CD4-positive, alpha-beta T cell treated with Interleukin-15 for 4 hours (primary cell): ENCODE measurements at regions not wholly inside any gene's neighbourhood (a gene's known extent, or its start where the extent isn't known, plus 50 kb on each side); places are given as distances from the start of the nearest gene placed in this dataset.
"Not testable (repeated sequence)": the region's sequence is repeated elsewhere in the genome, so short reads cannot be mapped to it uniquely, and the experiment has no call there.

Experiments
- DNase-seq: peaks from one replicate; pipeline ENCODE4 v3.0.0-alpha.2; 2020; ENCODE audit warnings: low spot score

GRCh38 chr7:67475293-67475692 lies 478.7 kb downstream of the TYW1 start:
- no peak for DNase-seq

GRCh38 chr7:67478066-67478465 lies 481.4 kb downstream of the TYW1 start:
- no peak for DNase-seq

DNA sequence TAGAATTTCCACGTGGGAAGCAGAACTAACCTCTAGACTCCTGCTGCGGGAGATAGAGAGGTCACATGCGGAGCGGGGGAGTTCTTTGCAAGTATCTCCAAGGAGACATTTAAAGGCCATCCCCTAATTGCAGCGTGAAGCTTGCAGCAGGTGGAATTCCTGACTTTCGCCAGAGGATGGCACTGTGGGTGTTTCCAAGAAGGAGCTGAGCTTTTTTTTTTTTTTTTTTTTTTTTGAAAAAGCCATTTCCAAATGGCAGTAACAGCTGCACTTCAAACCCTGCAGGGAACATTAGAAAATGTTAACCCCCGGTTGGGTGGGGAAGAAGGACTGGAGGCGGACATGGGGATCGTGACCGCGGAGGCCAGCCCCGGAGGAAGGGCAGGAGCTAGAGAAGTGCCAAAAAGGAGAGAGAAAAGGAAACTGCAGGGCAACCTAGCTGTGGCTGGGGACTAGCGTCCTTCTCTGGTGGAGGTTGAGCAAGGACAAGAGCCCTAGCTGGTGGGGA lies 487.7 kb downstream of the TYW1 start:
- no peak for DNase-seq

DNA sequence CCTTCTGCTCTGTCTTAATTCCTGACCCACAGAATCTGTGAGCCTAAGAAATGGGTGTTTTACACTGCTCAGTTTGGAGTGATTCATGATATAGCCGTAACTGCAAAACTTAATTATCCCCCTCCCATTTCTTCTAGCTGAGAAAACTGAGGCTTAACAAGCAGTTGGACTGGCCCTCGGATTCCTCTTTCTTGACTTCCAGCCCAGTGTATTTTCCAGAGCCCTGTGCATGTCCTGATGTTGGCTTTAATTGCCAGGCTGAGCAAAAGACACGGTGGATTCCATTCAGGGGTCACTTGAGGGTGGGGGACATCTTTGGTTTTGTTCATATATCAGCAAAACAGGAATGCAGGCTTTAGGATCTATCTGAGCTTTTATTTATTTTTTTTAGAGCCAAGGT lies 489.8 kb downstream of the TYW1 start:
- no peak for DNase-seq

DNA sequence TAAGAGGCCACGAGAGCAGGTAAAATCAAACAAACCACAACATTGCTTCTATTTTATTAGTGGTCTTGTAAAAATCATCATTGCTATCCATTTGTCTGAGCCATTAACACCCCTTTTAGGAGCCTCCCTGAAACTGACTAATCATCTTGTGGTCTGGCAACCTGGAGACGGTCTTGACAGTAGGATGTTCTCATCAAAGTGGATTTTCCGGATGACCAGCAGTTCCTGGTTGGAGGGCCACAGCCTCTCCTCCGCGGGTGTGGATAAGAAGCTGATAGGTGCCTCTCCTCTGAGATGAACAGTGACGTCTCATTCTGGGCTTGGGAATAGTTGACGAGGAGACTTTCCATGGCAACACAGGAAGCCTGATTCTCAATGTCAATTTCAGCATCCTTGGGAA lies 490.7 kb downstream of the TYW1 start:
- no peak for DNase-seq

GRCh38 chr7:67489881-67490280 lies 493.2 kb downstream of the TYW1 start:
- DNase-seq, result no peak

- DNase-seq, result no peak
These were observed 496.7 kb downstream of the TYW1 start for GRCh38 chr7:67493366-67493765.

- DNase-seq, result no peak
These were observed 500.0 kb downstream of the TYW1 start for GRCh38 chr7:67496589-67496988.

DNA sequence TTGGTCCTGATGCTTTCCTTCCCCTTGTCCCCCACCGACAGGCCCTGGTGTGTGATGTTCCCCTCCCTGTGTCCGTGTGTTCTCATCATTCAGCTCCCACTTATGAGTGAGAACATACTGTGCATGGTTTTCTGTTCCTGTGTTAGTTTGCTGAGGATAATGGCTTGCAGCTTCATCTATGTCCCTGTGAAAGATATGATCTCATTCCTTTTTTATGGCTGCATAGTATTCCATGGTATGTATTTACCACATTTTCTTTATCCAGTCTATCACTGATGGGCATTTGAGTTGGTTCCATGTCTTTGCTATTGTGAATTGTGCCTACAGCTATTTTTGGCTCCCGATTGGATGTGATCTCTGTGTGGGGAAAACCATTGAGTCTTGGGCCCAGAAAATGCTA lies 501.3 kb downstream of the TYW1 start:
- DNase-seq, result not testable (repeated sequence)

- DNase-seq, result no peak
These were observed 506.3 kb downstream of the TYW1 start for GRCh38 chr7:67502929-67503328.

DNA sequence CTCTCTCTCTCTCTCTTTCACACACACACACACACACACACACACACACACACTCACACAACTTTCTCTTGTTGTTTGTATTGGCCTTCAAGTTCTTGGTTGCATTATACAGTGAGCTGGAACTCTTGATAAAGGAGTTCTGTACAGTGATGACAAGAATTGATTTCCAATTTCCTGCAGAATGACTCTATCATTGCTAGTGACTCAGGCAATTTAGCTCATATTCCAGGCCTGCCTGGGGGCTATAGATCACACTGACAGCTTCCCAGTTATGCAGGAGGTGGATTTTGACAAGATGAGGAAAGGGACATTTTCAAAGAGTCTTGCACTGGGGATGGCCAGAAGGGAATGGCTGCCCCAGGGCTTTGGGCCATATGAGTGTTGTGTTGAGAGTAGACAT lies 508.8 kb downstream of the TYW1 start:
- DNase-seq, result no peak

GRCh38 chr7:67512481-67512880 lies 515.8 kb downstream of the TYW1 start:
- DNase-seq, result no peak

GRCh38 chr7:67518580-67518979 lies 521.9 kb downstream of the TYW1 start:
- DNase-seq, result no peak

DNA sequence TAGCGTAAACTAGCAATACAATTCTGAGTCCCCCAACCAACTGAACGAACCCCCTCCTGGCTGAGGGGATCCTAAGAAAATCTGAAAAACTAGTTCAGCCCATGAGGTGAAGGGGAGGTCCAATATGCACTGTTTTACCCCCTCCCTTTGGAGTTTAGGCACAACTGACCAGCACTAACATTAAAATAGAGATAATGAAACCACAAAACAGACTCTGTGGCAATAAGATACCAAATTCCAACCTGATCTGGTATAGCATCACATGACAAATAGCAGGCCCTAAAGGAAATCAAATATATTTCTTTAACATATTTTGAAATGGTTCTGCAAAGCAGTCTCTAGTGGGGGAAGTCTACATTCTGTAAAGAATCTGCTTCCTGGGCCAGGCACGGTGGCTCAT lies 522.5 kb downstream of the TYW1 start:
- DNase-seq, result no peak

GRCh38 chr7:67522504-67522903 lies 525.9 kb downstream of the TYW1 start:
- DNase-seq, result no peak

DNA sequence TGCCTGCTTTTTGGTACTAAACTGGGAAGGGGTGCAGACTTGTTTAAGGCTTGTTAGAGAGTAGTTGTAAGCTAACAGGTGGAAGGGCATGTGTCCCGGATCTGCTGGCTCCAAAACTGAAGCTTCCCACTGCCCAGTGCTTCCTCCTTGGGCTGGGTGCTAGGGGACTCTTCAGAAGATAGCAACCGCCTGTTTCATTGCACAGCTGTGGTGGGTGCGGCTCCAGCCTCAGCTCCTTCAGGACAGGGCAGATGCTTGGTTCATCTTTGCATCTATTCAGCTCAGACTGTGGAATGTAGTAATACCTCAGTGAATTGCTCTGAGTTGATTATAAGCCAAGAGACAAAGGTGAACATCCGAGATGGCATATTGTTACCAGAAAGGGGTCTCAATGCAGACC lies 527.1 kb downstream of the TYW1 start:
- no peak for DNase-seq

- DNase-seq, result no peak
These were observed 529.0 kb downstream of the TYW1 start for GRCh38 chr7:67525588-67525987.

- DNase-seq, result no peak
These were observed 538.8 kb downstream of the TYW1 start for GRCh38 chr7:67535241-67535989.

- DNase-seq, result no peak
These were observed 546.3 kb downstream of the TYW1 start for GRCh38 chr7:67542916-67543315.

- DNase-seq, result no peak
These were observed 550.7 kb downstream of the TYW1 start for GRCh38 chr7:67547183-67547907.

DNA sequence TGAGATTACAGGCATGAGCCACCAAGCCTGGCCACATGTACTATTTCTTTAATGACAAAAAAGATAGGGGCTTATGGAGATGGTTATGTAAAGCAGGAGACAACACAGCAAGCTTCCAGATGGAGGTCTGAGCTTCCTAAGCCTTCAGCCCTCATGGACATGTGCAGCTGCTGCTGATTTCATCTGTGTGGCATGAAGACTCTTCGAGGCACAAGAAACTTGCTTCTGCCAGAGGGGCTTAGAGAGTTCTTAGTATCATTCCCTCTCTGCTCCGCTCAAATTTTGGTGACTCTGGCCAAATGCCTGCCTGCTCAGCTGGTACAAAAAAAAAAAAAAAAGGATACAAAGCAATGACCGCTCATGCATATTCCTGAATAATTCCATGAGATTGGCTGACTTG lies 552.5 kb downstream of the TYW1 start:
- DNase-seq, result no peak

DNA sequence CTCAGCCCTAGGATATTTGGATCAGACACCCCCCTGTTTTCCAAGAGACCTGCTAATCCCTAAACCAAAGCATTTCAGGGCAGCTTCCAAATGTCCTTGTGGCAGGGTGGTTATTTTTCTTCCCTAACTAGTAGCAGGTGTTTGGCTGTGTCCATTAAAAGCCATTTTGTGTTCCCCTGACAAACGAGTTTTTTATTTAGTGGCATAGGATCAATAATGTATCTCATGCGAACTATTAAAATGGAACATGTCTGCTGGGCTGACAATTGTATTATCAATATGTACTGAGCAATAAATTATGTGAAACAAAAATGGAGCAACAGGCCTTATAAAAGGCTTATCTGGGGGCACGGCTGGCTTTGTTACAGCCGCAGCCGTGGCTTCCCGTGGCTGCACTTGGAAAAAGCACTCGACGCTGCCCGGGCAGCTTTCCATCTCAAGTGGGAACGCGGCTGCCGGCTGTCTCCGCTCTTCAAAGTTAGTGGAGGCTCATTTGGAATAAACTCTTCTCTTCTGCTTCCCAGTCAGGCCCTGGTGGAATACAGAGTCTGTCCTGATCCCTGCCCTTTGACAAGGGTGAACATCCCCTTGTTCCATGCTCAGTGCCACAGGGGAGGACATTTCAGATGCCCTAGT lies 554.3 kb downstream of the TYW1 start:
- no peak for DNase-seq

DNA sequence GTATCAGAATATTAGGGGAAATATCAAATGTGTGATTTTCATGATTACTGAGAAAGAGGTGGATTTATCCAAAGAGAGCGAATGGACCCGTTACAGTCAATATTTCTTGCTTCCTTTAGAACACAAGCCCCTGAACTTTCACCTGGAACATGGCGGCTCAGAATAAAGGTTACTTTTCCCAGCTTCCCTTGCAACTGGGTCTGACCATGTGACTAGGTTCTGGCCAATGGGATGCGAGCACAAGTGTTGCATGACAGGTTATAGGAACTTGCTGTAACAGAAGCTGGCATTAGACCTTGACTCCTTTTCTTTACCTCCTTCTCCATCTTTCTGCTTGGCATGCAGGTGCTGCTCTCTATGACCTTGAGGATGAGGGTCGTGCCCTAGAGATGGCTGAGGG lies 556.1 kb downstream of the TYW1 start:
- DNase-seq, result no peak
